ENCODE measurements at regions not wholly inside any gene's neighbourhood (a gene's known extent, or its start where the extent isn't known, plus 50 kb on each side); places are given as distances from the start of the nearest gene placed in this dataset.

GRCh38 chr7:113421696-113422330, 303.5 kb upstream of the SMIM30 start:
- TF ChIP-seq NRF1 (IDR thresholded peaks at IDR 0.05; ENCODE audit: low read depth, low read length) (no peak), SMC3 (IDR thresholded peaks at IDR 0.05; ENCODE audit: low read depth, low read length) (peak; percentile 99), YY1 (IDR thresholded peaks at IDR 0.05; ENCODE audit: low read depth) (peak; percentile 76; the same call in 1 of the 2 replicates), CHD2 (IDR thresholded peaks at IDR 0.05; ENCODE audit: low read length, partially characterized antibody) (no peak), POLR2AphosphoS5 (IDR thresholded peaks at IDR 0.05; ENCODE audit: low read depth, low read length) (no peak), JUND (IDR thresholded peaks at IDR 0.05) (no peak), MEF2A (IDR thresholded peaks at IDR 0.05; ENCODE audit: borderline replicate concordance, low read depth) (no peak), GABPA (IDR thresholded peaks at IDR 0.05; ENCODE audit: low read depth) (no peak), RFX5 (IDR thresholded peaks at IDR 0.05; ENCODE audit: low read length) (peak; percentile 57; the same call in 1 of the 2 replicates)
- TF ChIP-seq, protein P1, sequence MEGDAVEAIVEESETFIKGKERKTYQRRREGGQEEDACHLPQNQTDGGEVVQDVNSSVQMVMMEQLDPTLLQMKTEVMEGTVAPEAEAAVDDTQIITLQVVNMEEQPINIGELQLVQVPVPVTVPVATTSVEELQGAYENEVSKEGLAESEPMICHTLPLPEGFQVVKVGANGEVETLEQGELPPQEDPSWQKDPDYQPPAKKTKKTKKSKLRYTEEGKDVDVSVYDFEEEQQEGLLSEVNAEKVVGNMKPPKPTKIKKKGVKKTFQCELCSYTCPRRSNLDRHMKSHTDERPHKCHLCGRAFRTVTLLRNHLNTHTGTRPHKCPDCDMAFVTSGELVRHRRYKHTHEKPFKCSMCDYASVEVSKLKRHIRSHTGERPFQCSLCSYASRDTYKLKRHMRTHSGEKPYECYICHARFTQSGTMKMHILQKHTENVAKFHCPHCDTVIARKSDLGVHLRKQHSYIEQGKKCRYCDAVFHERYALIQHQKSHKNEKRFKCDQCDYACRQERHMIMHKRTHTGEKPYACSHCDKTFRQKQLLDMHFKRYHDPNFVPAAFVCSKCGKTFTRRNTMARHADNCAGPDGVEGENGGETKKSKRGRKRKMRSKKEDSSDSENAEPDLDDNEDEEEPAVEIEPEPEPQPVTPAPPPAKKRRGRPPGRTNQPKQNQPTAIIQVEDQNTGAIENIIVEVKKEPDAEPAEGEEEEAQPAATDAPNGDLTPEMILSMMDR (IDR thresholded peaks at IDR 0.05), result peak; percentile 97
- TF ChIP-seq, protein P2, sequence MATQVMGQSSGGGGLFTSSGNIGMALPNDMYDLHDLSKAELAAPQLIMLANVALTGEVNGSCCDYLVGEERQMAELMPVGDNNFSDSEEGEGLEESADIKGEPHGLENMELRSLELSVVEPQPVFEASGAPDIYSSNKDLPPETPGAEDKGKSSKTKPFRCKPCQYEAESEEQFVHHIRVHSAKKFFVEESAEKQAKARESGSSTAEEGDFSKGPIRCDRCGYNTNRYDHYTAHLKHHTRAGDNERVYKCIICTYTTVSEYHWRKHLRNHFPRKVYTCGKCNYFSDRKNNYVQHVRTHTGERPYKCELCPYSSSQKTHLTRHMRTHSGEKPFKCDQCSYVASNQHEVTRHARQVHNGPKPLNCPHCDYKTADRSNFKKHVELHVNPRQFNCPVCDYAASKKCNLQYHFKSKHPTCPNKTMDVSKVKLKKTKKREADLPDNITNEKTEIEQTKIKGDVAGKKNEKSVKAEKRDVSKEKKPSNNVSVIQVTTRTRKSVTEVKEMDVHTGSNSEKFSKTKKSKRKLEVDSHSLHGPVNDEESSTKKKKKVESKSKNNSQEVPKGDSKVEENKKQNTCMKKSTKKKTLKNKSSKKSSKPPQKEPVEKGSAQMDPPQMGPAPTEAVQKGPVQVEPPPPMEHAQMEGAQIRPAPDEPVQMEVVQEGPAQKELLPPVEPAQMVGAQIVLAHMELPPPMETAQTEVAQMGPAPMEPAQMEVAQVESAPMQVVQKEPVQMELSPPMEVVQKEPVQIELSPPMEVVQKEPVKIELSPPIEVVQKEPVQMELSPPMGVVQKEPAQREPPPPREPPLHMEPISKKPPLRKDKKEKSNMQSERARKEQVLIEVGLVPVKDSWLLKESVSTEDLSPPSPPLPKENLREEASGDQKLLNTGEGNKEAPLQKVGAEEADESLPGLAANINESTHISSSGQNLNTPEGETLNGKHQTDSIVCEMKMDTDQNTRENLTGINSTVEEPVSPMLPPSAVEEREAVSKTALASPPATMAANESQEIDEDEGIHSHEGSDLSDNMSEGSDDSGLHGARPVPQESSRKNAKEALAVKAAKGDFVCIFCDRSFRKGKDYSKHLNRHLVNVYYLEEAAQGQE (IDR thresholded peaks at IDR 0.05; ENCODE audit: low read depth, low read length), result no peak
- TF ChIP-seq, protein P3, sequence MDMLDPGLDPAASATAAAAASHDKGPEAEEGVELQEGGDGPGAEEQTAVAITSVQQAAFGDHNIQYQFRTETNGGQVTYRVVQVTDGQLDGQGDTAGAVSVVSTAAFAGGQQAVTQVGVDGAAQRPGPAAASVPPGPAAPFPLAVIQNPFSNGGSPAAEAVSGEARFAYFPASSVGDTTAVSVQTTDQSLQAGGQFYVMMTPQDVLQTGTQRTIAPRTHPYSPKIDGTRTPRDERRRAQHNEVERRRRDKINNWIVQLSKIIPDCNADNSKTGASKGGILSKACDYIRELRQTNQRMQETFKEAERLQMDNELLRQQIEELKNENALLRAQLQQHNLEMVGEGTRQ (IDR thresholded peaks at IDR 0.05; ENCODE audit: borderline replicate concordance, low read depth, low read length), result no peak
